GM12865 (cell line): ENCODE measurements at regions not wholly inside any gene's neighbourhood (a gene's known extent, or its start where the extent isn't known, plus 50 kb on each side); places are given as distances from the start of the nearest gene placed in this dataset.

Experiments
- DNase-seq: peaks from one replicate; pipeline ENCODE4 v3.0.0; 2010; ENCODE audit warnings: low read depth
- H3K4me3 ChIP-seq: 2 replicates; pipeline ENCODE4 v1.5.1; 2011; ENCODE audit warnings: mild to moderate bottlenecking, low read depth, low read length, control low read depth
- TF ChIP-seq, protein P1 (sequence below): IDR thresholded peaks from 2 replicates; pipeline ENCODE4 v1.5.1; 2011; ENCODE audit warnings: low read length, control low read depth, low read depth, inconsistent platforms; ENCODE audit not compliant: insufficient read depth; ENCODE audit errors: missing control alignments

DNA sequence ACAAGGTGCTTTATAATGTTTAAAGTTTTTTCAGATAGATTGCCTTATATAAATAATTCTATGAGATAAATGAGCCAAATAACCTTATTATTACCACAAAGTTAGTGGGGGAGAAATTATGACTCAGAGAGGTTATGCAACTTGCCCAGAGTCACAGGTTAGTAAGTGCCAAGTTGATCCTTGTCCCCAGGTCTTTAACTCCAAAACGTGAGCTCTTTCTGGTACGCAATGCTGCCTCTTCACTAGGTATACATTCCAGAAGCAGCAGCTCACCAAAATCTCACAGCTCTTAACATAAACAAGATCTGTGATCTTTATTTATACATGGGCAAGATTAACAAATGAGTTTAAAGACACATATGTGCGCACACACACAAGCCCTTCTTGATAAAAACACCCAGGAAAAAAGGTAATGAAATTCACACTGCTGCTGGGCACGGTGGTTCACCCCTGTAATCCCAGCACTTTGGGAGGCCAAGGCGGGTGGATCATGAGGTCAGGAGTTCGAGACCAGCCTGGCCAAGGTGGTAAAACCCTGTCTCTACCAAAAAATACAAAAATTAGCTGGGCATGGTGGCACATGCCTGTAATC is 59.8 kb upstream of the NR2F2 start:
- H3K4me3 ChIP-seq: no peak overlapping the region
- no peak for DNase-seq
- TF ChIP-seq, protein P1, sequence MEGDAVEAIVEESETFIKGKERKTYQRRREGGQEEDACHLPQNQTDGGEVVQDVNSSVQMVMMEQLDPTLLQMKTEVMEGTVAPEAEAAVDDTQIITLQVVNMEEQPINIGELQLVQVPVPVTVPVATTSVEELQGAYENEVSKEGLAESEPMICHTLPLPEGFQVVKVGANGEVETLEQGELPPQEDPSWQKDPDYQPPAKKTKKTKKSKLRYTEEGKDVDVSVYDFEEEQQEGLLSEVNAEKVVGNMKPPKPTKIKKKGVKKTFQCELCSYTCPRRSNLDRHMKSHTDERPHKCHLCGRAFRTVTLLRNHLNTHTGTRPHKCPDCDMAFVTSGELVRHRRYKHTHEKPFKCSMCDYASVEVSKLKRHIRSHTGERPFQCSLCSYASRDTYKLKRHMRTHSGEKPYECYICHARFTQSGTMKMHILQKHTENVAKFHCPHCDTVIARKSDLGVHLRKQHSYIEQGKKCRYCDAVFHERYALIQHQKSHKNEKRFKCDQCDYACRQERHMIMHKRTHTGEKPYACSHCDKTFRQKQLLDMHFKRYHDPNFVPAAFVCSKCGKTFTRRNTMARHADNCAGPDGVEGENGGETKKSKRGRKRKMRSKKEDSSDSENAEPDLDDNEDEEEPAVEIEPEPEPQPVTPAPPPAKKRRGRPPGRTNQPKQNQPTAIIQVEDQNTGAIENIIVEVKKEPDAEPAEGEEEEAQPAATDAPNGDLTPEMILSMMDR: no peak

DNA sequence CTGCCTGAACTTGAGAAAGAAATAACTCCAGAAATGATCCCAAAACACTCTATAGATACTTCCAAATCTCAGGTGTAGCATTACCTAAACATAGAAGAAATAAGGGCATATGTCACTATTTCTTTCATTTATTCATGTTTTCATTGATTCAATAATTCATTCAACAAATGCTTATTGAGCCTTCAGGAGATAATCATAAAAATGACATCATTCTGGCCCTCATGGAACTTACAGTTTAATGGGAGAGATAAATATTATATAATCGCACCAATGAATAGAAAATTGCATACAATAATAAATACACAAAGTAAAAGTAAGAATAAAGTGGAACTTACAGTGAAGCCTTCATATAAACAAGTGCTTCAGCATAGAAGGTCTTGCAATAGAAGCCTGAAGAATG is 58.1 kb upstream of the NR2F2 start:
- no peak overlapping the region for H3K4me3 ChIP-seq
- no peak for DNase-seq
- TF ChIP-seq, protein P1: no peak

DNA sequence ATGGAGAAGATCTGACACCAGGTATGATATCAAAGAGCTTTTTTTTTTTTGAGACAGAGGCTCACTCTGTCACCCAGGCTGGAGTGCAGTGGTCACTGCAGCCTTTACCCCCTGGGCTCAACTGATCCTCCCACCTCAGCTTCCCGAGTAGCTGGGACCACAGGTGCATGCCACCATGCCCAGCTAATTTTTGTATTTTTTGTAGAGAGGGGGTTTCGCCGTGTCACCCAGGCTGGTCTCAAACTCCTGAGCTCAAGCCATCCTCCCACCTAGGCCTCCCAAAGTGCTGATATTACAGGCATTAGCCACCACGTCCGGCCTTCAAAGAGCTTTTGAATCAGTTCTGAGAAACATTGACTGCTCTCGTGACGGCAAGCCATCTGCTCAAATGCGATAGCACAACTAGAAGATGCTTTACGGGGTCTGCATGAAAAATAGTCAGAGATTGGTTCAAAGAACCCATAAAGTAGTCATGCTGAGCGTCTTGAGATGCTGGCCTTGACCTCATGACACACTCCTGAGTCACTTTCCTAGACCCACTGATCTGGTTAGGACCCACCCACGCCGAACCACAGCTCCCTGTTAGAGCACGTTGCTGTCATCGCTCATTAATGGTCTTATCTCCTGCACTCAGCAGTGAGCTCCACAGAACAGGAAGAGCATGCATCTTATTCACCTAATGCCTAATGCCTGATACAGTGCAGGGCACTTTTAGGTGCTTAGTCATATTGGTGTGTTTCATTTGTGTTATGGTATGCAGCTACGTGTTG is 57.0 kb upstream of the NR2F2 start:
- no peak overlapping the region for H3K4me3 ChIP-seq
- peak; percentile 28 for DNase-seq
- TF ChIP-seq, protein P1: no peak

DNA sequence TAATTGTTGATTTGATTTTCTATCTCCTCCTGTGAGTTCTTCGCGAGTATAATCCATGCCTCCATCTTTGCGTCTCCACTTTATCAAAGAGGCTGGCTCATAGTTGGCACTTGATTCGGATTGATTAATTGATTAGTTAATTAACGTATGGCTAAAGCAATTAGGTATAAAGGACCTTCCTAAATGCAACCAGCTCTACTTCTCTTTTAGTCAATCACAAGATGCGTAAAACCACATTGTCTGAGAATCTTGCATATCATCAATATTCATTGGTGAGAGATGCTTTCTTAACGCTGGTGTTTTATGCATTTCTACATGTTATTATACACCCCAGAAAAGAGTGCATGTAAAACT is 56.4 kb upstream of the NR2F2 start:
- no peak for DNase-seq
- TF ChIP-seq, protein P1: no peak
- H3K4me3 ChIP-seq: no peak overlapping the region

DNA sequence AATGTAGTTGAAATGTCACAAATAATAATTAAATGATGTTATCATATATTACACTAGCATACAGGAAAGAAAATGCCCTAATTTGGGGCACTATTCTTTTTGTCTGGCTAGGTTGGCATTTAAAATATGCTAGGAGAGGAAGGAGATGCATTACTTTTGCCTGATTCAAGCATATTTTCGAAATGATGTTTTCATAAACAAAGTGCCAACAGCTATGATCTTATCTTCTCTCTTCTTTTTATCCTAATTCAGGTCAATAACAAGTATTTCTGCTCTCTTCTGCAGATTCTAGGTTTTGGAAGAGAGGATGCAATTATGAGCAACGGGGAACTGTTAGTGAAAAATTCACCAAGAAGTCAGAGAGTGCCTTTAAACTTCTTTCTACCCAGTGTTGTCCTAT is 55.8 kb upstream of the NR2F2 start:
- no peak for DNase-seq
- no peak overlapping the region for H3K4me3 ChIP-seq
- TF ChIP-seq, protein P1: no peak

DNA sequence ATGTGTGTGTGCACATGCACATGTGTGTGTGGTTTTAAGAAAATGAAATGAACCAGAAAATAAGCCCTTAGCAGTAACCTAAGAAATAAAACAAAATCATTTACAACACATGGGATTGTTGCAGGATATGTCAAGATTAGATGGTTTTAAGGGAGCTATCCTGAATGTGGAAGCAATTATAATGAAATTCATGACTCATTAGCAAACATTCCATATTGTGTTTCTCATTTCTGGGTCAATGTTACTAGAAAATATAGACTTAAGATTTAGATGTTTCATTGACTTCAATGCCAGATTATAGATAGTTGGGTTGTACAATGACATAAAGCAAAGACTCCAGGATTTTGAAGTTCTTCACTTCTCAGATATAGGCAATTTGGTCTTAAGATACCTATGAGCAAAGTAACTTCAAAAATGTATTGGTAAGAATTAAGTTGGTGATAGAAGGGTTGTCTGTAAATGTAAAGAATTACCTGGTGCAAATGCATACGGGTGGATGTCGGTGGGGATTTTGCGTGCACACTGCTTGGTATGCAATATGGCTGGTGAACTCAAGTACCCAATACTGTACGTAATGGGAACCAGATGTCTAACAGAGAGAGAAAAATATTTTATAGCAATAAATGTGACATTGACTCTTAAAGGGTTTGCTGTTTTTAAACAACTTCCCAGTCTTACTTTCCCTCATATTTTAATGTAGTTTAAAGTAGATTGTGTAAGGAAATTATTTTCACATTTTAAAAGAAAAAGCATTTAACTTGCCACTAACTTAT is 53.9 kb upstream of the NR2F2 start:
- TF ChIP-seq, protein P1: no peak

More for the DNA sequence above, 53.9 kb upstream of the NR2F2 start:
- DNase-seq: no peak
- H3K4me3 ChIP-seq: no peak overlapping the region
